ENCODE measurements at regions not wholly inside any gene's neighbourhood (a gene's known extent, or its start where the extent isn't known, plus 50 kb on each side); places are given as distances from the start of the nearest gene placed in this dataset.

DNA sequence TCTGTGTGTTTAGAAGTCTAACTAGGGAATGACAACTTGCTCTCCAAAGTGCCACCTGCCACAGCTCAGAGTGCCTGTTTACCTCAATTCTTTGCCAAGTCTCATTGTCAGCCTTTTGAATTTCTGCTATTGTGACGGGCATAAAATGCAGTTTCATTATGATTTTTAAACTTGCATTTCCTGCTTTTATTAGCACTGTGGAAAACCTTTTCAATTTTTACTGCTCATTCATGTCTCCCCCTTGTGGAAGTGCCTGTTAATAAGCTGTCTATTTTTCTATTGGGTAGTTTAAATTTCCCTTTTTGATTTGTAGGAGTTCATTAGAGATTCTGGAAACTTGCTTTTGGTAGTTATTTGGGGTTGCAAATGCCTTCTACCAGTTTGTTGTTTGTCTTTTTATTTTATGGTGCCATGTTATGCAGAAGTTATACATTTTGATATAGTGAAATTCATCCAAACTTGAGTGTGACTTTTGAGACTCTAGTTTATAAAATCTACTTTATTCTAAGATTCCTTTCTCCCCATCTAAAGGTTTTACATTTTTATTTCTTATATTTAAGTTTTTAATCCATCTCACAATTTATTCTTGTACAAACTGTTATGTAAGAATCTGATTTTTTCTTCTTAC, 53.9 kb upstream of the FRMD4B start:
- DNase-seq = no peak

DNA sequence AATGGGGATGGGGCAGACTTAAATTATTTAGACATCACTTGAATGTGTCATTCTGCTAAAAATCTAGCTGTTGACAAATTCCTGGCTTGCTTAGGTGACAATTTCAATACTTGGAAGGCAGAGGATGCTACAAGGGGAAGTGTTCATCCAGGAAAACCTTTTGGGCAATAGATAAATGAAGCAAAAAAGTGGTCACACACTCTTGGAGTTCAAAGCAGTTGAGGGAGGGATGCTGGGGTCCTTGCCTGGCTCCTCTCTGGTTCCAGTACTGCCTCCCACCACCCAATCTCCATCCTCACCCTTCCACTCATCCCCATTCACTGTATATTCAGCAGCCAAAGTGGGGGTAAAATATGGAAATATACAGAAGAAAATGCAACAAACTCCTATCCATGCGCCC, 52.6 kb upstream of the FRMD4B start:
- no peak for DNase-seq

GRCh38 chr3:69435274-69436265, 49.7 kb upstream of the FRMD4B start:
- no peak for DNase-seq

Measured in right forelimb (tissue), 1 donor.